ENCODE measurements at regions not wholly inside any gene's neighbourhood (a gene's known extent, or its start where the extent isn't known, plus 50 kb on each side); places are given as distances from the start of the nearest gene placed in this dataset.

DNA sequence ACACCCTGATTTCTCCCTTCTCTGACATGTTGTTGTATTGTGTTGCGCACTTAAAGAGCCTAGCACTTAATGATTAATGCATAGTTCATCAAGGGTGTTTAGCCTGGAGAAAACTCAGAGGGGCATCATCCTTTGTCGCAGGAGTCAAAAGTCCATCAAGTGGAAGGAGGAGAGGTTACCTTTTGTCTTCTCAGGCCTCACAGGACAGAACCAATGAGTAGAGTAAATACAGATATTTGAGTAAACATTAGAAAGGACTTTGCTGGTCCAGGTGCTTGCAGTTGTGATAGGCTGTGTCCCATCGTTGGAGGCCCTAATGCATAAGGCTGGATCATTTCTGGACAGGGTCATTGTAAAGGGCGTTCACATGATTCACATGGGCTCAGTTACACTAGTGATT lies 430.9 kb downstream of the PCNX1 start:
- TF ChIP-seq, protein P1, sequence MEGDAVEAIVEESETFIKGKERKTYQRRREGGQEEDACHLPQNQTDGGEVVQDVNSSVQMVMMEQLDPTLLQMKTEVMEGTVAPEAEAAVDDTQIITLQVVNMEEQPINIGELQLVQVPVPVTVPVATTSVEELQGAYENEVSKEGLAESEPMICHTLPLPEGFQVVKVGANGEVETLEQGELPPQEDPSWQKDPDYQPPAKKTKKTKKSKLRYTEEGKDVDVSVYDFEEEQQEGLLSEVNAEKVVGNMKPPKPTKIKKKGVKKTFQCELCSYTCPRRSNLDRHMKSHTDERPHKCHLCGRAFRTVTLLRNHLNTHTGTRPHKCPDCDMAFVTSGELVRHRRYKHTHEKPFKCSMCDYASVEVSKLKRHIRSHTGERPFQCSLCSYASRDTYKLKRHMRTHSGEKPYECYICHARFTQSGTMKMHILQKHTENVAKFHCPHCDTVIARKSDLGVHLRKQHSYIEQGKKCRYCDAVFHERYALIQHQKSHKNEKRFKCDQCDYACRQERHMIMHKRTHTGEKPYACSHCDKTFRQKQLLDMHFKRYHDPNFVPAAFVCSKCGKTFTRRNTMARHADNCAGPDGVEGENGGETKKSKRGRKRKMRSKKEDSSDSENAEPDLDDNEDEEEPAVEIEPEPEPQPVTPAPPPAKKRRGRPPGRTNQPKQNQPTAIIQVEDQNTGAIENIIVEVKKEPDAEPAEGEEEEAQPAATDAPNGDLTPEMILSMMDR (IDR thresholded peaks at IDR 0.05; ENCODE audit: insufficient read depth, low read length, poor library complexity, severe bottlenecking), result no peak
- TF ChIP-seq EZH2phosphoT487 (conservative IDR thresholded peaks at IDR 0.05; ENCODE audit: low read length), result no peak

Measured in SU-DHL-6 (cell line).